ENCODE measurements at regions not wholly inside any gene's neighbourhood (a gene's known extent, or its start where the extent isn't known, plus 50 kb on each side); places are given as distances from the start of the nearest gene placed in this dataset.

- no peak for TF ChIP-seq CTCF (conservative IDR thresholded peaks at IDR 0.05 in 1 of 2, IDR thresholded peaks at IDR 0.05 in 1 of 2; ENCODE audit: low read depth in 1 of 2, low read length in 2 of 2)
- no peak for TF ChIP-seq EZH2 (IDR thresholded peaks at IDR 0.05; ENCODE audit: low read length, missing control alignments)
Measured at GRCh38 chr1:37174876-37175275, 140.6 kb upstream of the GRIK3 start.

Measured in fibroblast of lung (primary cell).